D721Med (cell line): ENCODE measurements at regions not wholly inside any gene's neighbourhood (a gene's known extent, or its start where the extent isn't known, plus 50 kb on each side); places are given as distances from the start of the nearest gene placed in this dataset.

ENCODE experiments used
- DNase-seq: peaks from one replicate; pipeline ENCODE4 v3.0.0; 2011; ENCODE audit warnings: low spot score; ENCODE audit not compliant: insufficient read length
- FAIRE-seq: peaks from 2 replicates; lab custom pipeline; 2011; peaks lifted over from hg19 to GRCh38; lab: Jason Lieb, UNC
- CTCF ChIP-seq: IDR thresholded peaks from 2 replicates; pipeline ENCODE4 v1.5.1; 2012; ENCODE audit warnings: mild to moderate bottlenecking, control low read depth; ENCODE audit not compliant: insufficient read depth; ENCODE audit errors: missing control alignments

DNA sequence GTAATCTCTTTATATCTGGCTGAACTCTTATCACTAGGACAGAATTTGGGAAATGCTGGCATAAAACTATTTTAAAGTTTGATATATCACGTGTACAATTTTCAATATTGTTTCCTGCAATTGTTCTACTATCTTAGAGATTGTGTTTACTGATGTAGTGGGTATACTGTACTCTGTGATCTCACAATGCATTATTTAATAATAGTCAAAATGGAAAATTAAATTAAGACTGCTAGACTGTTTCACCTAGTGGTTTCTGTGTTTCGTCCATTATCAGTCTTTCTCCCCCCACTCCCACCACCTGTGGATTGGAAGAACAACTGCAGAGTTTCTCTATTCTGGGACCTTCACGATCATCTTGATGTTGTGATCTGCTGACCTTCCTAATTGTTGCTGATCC lies 449.2 kb upstream of the SLC10A2 start:
- FAIRE-seq (no peak), DNase-seq (no peak)
- no peak for TF ChIP-seq CTCF

GRCh38 chr13:103514619-103515018 lies 448.4 kb upstream of the SLC10A2 start:
- no peak for TF ChIP-seq CTCF
- DNase-seq: no peak
- FAIRE-seq: no peak

DNA sequence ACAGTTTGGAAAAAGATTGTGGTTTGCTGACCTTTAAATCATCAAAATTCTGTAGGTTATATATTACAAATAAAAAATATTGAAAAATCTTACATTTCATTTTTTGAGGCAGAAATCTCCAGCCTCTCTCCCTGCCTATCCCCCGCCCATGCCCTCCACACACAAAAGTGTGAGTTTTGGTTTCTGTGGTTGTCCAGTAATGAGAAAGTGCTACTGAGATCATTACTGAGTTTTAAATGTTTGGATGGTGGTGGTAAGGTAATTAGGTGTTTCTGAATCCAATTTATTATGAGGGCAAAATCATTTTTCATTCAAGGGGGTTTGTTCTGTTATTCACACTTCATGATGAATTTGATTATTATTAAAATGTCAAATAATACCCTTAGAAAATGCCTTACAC lies 448.0 kb upstream of the SLC10A2 start:
- TF ChIP-seq CTCF: no peak
- FAIRE-seq (no peak), DNase-seq (no peak)

GRCh38 chr13:103510007-103510535 lies 443.9 kb upstream of the SLC10A2 start:
- no peak for FAIRE-seq
- no peak for TF ChIP-seq CTCF

DNA sequence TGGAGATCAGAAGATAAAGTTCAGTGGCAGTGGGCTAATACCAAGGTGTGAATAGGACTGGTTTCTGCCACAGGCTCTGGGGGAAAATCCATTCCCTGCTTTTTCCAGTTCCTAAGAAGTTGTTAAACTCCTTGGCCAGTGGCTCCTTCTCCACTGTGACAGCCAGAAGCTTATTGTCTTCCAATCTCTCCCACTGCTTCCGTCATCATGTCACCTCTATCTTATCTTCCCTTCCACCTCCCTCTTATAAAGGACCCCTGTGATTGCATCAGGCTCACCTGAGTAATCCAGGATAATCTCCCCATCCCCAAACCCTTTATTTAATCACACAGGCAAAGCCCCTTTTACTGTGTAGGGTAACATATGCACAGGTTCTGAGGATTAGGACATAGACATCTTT lies 431.2 kb upstream of the SLC10A2 start:
- no peak for DNase-seq
- TF ChIP-seq CTCF: no peak
- FAIRE-seq: no peak

More at GRCh38 chr13:103510007-103510535, 443.9 kb upstream of the SLC10A2 start:
- DNase-seq: no peak

DNA sequence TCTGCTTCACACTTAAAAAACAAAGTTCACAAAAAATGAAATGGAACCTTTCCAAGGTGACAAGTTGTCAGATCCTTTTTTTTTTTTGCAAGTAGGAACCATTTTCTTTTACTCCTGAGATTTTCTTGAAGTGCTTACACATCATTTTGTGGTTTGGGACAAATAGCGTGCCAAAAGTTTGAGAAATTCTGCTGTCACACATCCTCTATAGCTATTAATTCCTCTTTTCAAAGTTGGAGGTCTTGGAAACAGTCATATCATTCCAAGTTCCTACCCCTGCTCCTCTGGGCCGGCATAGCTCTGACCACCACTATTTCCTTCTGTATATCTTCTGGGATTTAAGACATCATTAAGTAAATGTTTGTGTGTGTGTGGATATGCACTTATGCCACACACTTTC lies 421.6 kb upstream of the SLC10A2 start:
- no peak for FAIRE-seq
- DNase-seq: no peak
- no peak for TF ChIP-seq CTCF

DNA sequence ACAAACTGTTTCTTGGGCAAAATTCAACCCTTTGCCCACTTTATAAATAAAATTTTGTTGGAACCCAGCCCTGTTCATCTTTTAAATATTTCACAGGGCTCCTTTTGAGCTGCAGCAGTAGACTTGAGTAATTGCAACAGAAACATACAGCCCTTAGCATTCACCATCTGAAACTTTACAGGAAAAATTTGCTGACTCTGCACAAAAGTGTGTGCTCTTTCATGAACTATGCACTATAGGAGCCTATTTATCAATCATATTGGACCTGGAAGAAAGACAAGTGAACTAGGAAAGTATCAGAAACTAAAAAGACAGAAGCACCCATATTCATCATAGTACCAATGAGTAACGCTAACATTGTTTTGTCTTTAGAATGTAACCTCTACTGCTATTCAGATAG lies 406.9 kb upstream of the SLC10A2 start:
- DNase-seq (no peak), FAIRE-seq (no peak)
- TF ChIP-seq CTCF: no peak
